ENCODE measurements at regions not wholly inside any gene's neighbourhood (a gene's known extent, or its start where the extent isn't known, plus 50 kb on each side); places are given as distances from the start of the nearest gene placed in this dataset.
"Not testable (repeated sequence)": the region's sequence is repeated elsewhere in the genome, so short reads cannot be mapped to it uniquely, and the experiment has no call there.

- DNase-seq (ENCODE audit: low read depth) = no peak
- Histone ChIP-seq H3K9me3 (ENCODE audit: control insufficient read depth, low read length) (no peaks in the 10 kb centered on the region), H3K27me3 (replicated peaks; ENCODE audit: control insufficient read depth, insufficient read depth, low read length) (no peaks in the 10 kb centered on the region), H3K36me3 (ENCODE audit: control insufficient read depth, insufficient read depth, low read length, severe bottlenecking) (no peaks in the 10 kb centered on the region), H3K4me3 (ENCODE audit: low read length) (no peak overlapping the region), H3K4me1 (ENCODE audit: control insufficient read depth, insufficient read depth, low read length) (no peaks in the 10 kb centered on the region), H3K9ac (ENCODE audit: low read length) (no peak overlapping the region)
Observed at GRCh38 chr12:88677464-88677863, 97.2 kb upstream of the KITLG start.

- not testable (repeated sequence) for H3K9ac ChIP-seq (ENCODE audit: low read length); H3K4me1 ChIP-seq (ENCODE audit: control insufficient read depth, insufficient read depth, low read length); H3K9me3 ChIP-seq (ENCODE audit: control insufficient read depth, low read length); H3K4me3 ChIP-seq (ENCODE audit: low read length); DNase-seq (ENCODE audit: low read depth); H3K27me3 ChIP-seq (replicated peaks; ENCODE audit: control insufficient read depth, insufficient read depth, low read length); H3K36me3 ChIP-seq (ENCODE audit: control insufficient read depth, insufficient read depth, low read length, severe bottlenecking)
Observed at GRCh38 chr12:88667615-88668014, 87.3 kb upstream of the KITLG start.

GRCh38 chr12:88665071-88665470, 84.8 kb upstream of the KITLG start:
- H3K9me3 ChIP-seq (ENCODE audit: control insufficient read depth, low read length) = no peaks in the 10 kb centered on the region
- DNase-seq (ENCODE audit: low read depth) = no peak
- H3K4me3 ChIP-seq (ENCODE audit: low read length) = no peak overlapping the region
- peaks cover 5% of the 10 kb centered on the region for H3K4me1 ChIP-seq (ENCODE audit: control insufficient read depth, insufficient read depth, low read length)
- no peaks in the 10 kb centered on the region for H3K27me3 ChIP-seq (replicated peaks; ENCODE audit: control insufficient read depth, insufficient read depth, low read length)
- H3K9ac ChIP-seq (ENCODE audit: low read length) = no peak overlapping the region
- no peaks in the 10 kb centered on the region for H3K36me3 ChIP-seq (ENCODE audit: control insufficient read depth, insufficient read depth, low read length, severe bottlenecking)

- Histone ChIP-seq H3K4me3 (ENCODE audit: low read length) (no peak overlapping the region), H3K9me3 (ENCODE audit: control insufficient read depth, low read length) (no peaks in the 10 kb centered on the region)
Observed at GRCh38 chr12:88662961-88663360, 82.7 kb upstream of the KITLG start.

GRCh38 chr12:88662093-88662492, 81.8 kb upstream of the KITLG start:
- Histone ChIP-seq H3K4me3 (ENCODE audit: low read length) (no peak overlapping the region), H3K9me3 (ENCODE audit: control insufficient read depth, low read length) (no peaks in the 10 kb centered on the region), H3K4me1 (ENCODE audit: control insufficient read depth, insufficient read depth, low read length) (peaks cover 5% of the 10 kb centered on the region), H3K9ac (ENCODE audit: low read length) (no peak overlapping the region), H3K36me3 (ENCODE audit: control insufficient read depth, insufficient read depth, low read length, severe bottlenecking) (no peaks in the 10 kb centered on the region), H3K27me3 (replicated peaks; ENCODE audit: control insufficient read depth, insufficient read depth, low read length) (no peaks in the 10 kb centered on the region)
- no peak for DNase-seq (ENCODE audit: low read depth)

More at GRCh38 chr12:88662961-88663360, 82.7 kb upstream of the KITLG start:
- no peak for DNase-seq (ENCODE audit: low read depth)
- H3K4me1 ChIP-seq (ENCODE audit: control insufficient read depth, insufficient read depth, low read length) = peaks cover 5% of the 10 kb centered on the region
- H3K27me3 ChIP-seq (replicated peaks; ENCODE audit: control insufficient read depth, insufficient read depth, low read length) = no peaks in the 10 kb centered on the region
- no peak overlapping the region for H3K9ac ChIP-seq (ENCODE audit: low read length)
- no peaks in the 10 kb centered on the region for H3K36me3 ChIP-seq (ENCODE audit: control insufficient read depth, insufficient read depth, low read length, severe bottlenecking)

- no peaks in the 10 kb centered on the region for H3K9me3 ChIP-seq (ENCODE audit: control insufficient read depth, low read length)
- no peak overlapping the region for H3K4me3 ChIP-seq (ENCODE audit: low read length)
- no peaks in the 10 kb centered on the region for H3K36me3 ChIP-seq (ENCODE audit: control insufficient read depth, insufficient read depth, low read length, severe bottlenecking)
- DNase-seq (ENCODE audit: low read depth) = no peak
- peaks cover 5% of the 10 kb centered on the region for H3K4me1 ChIP-seq (ENCODE audit: control insufficient read depth, insufficient read depth, low read length)
- no peaks in the 10 kb centered on the region for H3K27me3 ChIP-seq (replicated peaks; ENCODE audit: control insufficient read depth, insufficient read depth, low read length)
- H3K9ac ChIP-seq (ENCODE audit: low read length) = no peak overlapping the region
Observed at GRCh38 chr12:88658009-88658408, 77.7 kb upstream of the KITLG start.

GRCh38 chr12:88650715-88651114, 70.4 kb upstream of the KITLG start:
- DNase-seq (ENCODE audit: low read depth) = peak; percentile 62
- Histone ChIP-seq H3K36me3 (ENCODE audit: control insufficient read depth, insufficient read depth, low read length, severe bottlenecking) (no peaks in the 10 kb centered on the region), H3K27me3 (replicated peaks; ENCODE audit: control insufficient read depth, insufficient read depth, low read length) (no peaks in the 10 kb centered on the region), H3K4me3 (ENCODE audit: low read length) (no peak overlapping the region), H3K9me3 (ENCODE audit: control insufficient read depth, low read length) (no peaks in the 10 kb centered on the region), H3K4me1 (ENCODE audit: control insufficient read depth, insufficient read depth, low read length) (peaks cover 12% of the 10 kb centered on the region), H3K9ac (ENCODE audit: low read length) (no peak overlapping the region)

- Histone ChIP-seq H3K4me3 (ENCODE audit: low read length) (no peak overlapping the region), H3K9me3 (ENCODE audit: control insufficient read depth, low read length) (no peaks in the 10 kb centered on the region), H3K4me1 (ENCODE audit: control insufficient read depth, insufficient read depth, low read length) (peaks cover 15% of the 10 kb centered on the region), H3K9ac (ENCODE audit: low read length) (no peak overlapping the region), H3K36me3 (ENCODE audit: control insufficient read depth, insufficient read depth, low read length, severe bottlenecking) (no peaks in the 10 kb centered on the region), H3K27me3 (replicated peaks; ENCODE audit: control insufficient read depth, insufficient read depth, low read length) (no peaks in the 10 kb centered on the region)
- no peak for DNase-seq (ENCODE audit: low read depth)
Observed at GRCh38 chr12:88648625-88649024, 68.4 kb upstream of the KITLG start.

- no peak overlapping the region for H3K9ac ChIP-seq (ENCODE audit: low read length)
- H3K9me3 ChIP-seq (ENCODE audit: control insufficient read depth, low read length) = no peaks in the 10 kb centered on the region
- no peak overlapping the region for H3K4me3 ChIP-seq (ENCODE audit: low read length)
Observed at GRCh38 chr12:88646824-88647223, 66.6 kb upstream of the KITLG start.

GRCh38 chr12:88645816-88646215, 65.5 kb upstream of the KITLG start:
- Histone ChIP-seq H3K9me3 (ENCODE audit: control insufficient read depth, low read length) (no peaks in the 10 kb centered on the region), H3K4me3 (ENCODE audit: low read length) (no peak overlapping the region), H3K9ac (ENCODE audit: low read length) (no peak overlapping the region), H3K27me3 (replicated peaks; ENCODE audit: control insufficient read depth, insufficient read depth, low read length) (no peaks in the 10 kb centered on the region), H3K4me1 (ENCODE audit: control insufficient read depth, insufficient read depth, low read length) (peaks cover 15% of the 10 kb centered on the region), H3K36me3 (ENCODE audit: control insufficient read depth, insufficient read depth, low read length, severe bottlenecking) (no peaks in the 10 kb centered on the region)
- DNase-seq (ENCODE audit: low read depth) = no peak

More at GRCh38 chr12:88646824-88647223, 66.6 kb upstream of the KITLG start:
- Histone ChIP-seq H3K27me3 (replicated peaks; ENCODE audit: control insufficient read depth, insufficient read depth, low read length) (no peaks in the 10 kb centered on the region), H3K36me3 (ENCODE audit: control insufficient read depth, insufficient read depth, low read length, severe bottlenecking) (no peaks in the 10 kb centered on the region), H3K4me1 (ENCODE audit: control insufficient read depth, insufficient read depth, low read length) (peaks cover 20% of the 10 kb centered on the region)
- DNase-seq (ENCODE audit: low read depth) = no peak

- DNase-seq (ENCODE audit: low read depth) = no peak
- H3K27me3 ChIP-seq (replicated peaks; ENCODE audit: control insufficient read depth, insufficient read depth, low read length) = no peaks in the 10 kb centered on the region
- no peak overlapping the region for H3K9ac ChIP-seq (ENCODE audit: low read length)
- no peaks in the 10 kb centered on the region for H3K36me3 ChIP-seq (ENCODE audit: control insufficient read depth, insufficient read depth, low read length, severe bottlenecking)
- no peak overlapping the region for H3K4me3 ChIP-seq (ENCODE audit: low read length)
- H3K9me3 ChIP-seq (ENCODE audit: control insufficient read depth, low read length) = no peaks in the 10 kb centered on the region
- peaks cover 11% of the 10 kb centered on the region for H3K4me1 ChIP-seq (ENCODE audit: control insufficient read depth, insufficient read depth, low read length)
Observed at GRCh38 chr12:88644946-88645702, 64.9 kb upstream of the KITLG start.

- Histone ChIP-seq H3K9ac (ENCODE audit: low read length) (no peak overlapping the region), H3K4me1 (ENCODE audit: control insufficient read depth, insufficient read depth, low read length) (peaks cover 23% of the 10 kb centered on the region), H3K27me3 (replicated peaks; ENCODE audit: control insufficient read depth, insufficient read depth, low read length) (no peaks in the 10 kb centered on the region), H3K9me3 (ENCODE audit: control insufficient read depth, low read length) (no peaks in the 10 kb centered on the region), H3K36me3 (ENCODE audit: control insufficient read depth, insufficient read depth, low read length, severe bottlenecking) (no peaks in the 10 kb centered on the region), H3K4me3 (ENCODE audit: low read length) (no peak overlapping the region)
- peak; percentile 64 for DNase-seq (ENCODE audit: low read depth)
Observed at GRCh38 chr12:88643685-88644084, 63.4 kb upstream of the KITLG start.

All from adipocyte (in vitro differentiated cells).